WTC11 (cell line): ENCODE measurements at regions not wholly inside any gene's neighbourhood (a gene's known extent, or its start where the extent isn't known, plus 50 kb on each side); places are given as distances from the start of the nearest gene placed in this dataset.

Source experiments
- ATAC-seq: fragments of 200-7000 bp; cut with Tn5 transposase; 2 replicates; pipeline ENCODE4 v1.10.0; 2021; ENCODE audit warnings: mild to moderate bottlenecking, moderate library complexity
- CTCF ChIA-PET: fragments of 300-600 bp; sonication (Branson Sonifier 250); formaldehyde crosslinking; loops from one replicate; lab custom pipeline; 2021; ENCODE audit warnings: antibody characterized with exemption; lab: Charles Lee
- POLR2A ChIA-PET: fragments of 350-600 bp; sonication (Branson Sonifier 250); formaldehyde crosslinking; loops from one replicate; lab custom pipeline; 2021; ENCODE audit warnings: antibody characterized with exemption; lab: Charles Lee
- DNase-seq: peaks from one replicate; pipeline ENCODE4 v3.0.0; 2021; ENCODE audit warnings: low spot score
- H3K27ac Mint-ChIP-seq: 2 replicates; pipeline ENCODE4 v1.8.0; 2021; ENCODE audit warnings: mixed read lengths
- H3K27me3 Mint-ChIP-seq: 2 replicates; pipeline ENCODE4 v1.8.0; 2021; ENCODE audit warnings: low read depth, mild to moderate bottlenecking, moderate library complexity, mixed read lengths
- H3K36me3 Mint-ChIP-seq: 2 replicates; pipeline ENCODE4 v1.8.0; 2021; ENCODE audit warnings: mixed read lengths
- H3K4me1 Mint-ChIP-seq: 2 replicates; pipeline ENCODE4 v1.8.0; 2022; ENCODE audit warnings: mixed read lengths
- H3K4me3 Mint-ChIP-seq: 2 replicates; pipeline ENCODE4 v1.8.0; 2021; ENCODE audit warnings: mild to moderate bottlenecking, moderate library complexity, mixed read lengths
- H3K9me3 Mint-ChIP-seq: 2 replicates; pipeline ENCODE4 v1.8.0; 2021; ENCODE audit warnings: mixed read lengths
- CBFB ChIP-seq: sonication (generic); formaldehyde crosslinking; IDR thresholded peaks from 2 replicates; pipeline ENCODE4 v1.8.1; 2022; ENCODE audit warnings: mild to moderate bottlenecking, low read depth, missing genetic modification reagents
- CREB1 ChIP-seq: sonication (generic); formaldehyde crosslinking; IDR thresholded peaks from 2 replicates; pipeline ENCODE4 v1.8.0; 2023; ENCODE audit warnings: mild to moderate bottlenecking, missing genetic modification reagents
- ETV6 ChIP-seq: sonication (generic); formaldehyde crosslinking; IDR thresholded peaks from 2 replicates; pipeline ENCODE4 v1.8.1; 2022; ENCODE audit warnings: mild to moderate bottlenecking, missing genetic modification reagents
- GTF2I ChIP-seq: fragments of 250-450 bp; sonication (Bioruptor Pico); conservative IDR thresholded peaks from 2 replicates; pipeline ENCODE4 v1.4.0; 2021; ENCODE audit warnings: mild to moderate bottlenecking
- HMGA2 ChIP-seq: fragments of 250-450 bp; sonication (Bioruptor Pico); IDR thresholded peaks from 2 replicates; pipeline ENCODE4 v1.4.0; 2021; ENCODE audit warnings: mild to moderate bottlenecking, moderate library complexity
- JUN ChIP-seq: sonication (generic); formaldehyde crosslinking; IDR thresholded peaks from 2 replicates; pipeline ENCODE4 v1.8.0; 2023; ENCODE audit warnings: mild to moderate bottlenecking, missing genetic modification reagents
- MXD4 ChIP-seq: fragments of 250-450 bp; sonication (Bioruptor Pico); IDR thresholded peaks from 2 replicates; pipeline ENCODE4 v1.8.0; 2021; ENCODE audit warnings: mild to moderate bottlenecking, moderate library complexity, borderline replicate concordance
- NFE2L1 ChIP-seq: sonication (generic); formaldehyde crosslinking; IDR thresholded peaks from 2 replicates; pipeline ENCODE4 v1.8.1; 2023; ENCODE audit warnings: missing genetic modification reagents
- NFYB ChIP-seq: sonication (generic); formaldehyde crosslinking; conservative IDR thresholded peaks from 2 replicates; pipeline ENCODE4 v1.8.0; 2022; ENCODE audit warnings: low read depth, missing genetic modification reagents
- NR2C2 ChIP-seq: sonication (generic); formaldehyde crosslinking; IDR thresholded peaks from 2 replicates; pipeline ENCODE4 v1.8.0; 2022; ENCODE audit warnings: mild to moderate bottlenecking, missing genetic modification reagents
- RORB ChIP-seq: fragments of 250-450 bp; sonication (Bioruptor Pico); IDR thresholded peaks from 2 replicates; pipeline ENCODE4 v1.9.0; 2021; ENCODE audit warnings: mild to moderate bottlenecking
- ZNF232 ChIP-seq: sonication (generic); formaldehyde crosslinking; IDR thresholded peaks from 2 replicates; pipeline ENCODE4 v1.8.0; 2022; ENCODE audit warnings: mild to moderate bottlenecking, missing genetic modification reagents
- ZNF263 ChIP-seq: sonication (generic); formaldehyde crosslinking; IDR thresholded peaks from 2 replicates; pipeline ENCODE4 v1.8.1; 2022; ENCODE audit warnings: low read depth, mild to moderate bottlenecking, moderate library complexity, missing genetic modification reagents
- ZNF396 ChIP-seq: fragments of 250-450 bp; sonication (Bioruptor Pico); IDR thresholded peaks from 2 replicates; pipeline ENCODE4 v1.8.0; 2021; ENCODE audit warnings: mild to moderate bottlenecking, moderate library complexity, borderline replicate concordance
- ZNF423 ChIP-seq: fragments of 250-450 bp; sonication (Bioruptor Pico); IDR thresholded peaks from 2 replicates; pipeline ENCODE4 v2.1.2; 2022; ENCODE audit warnings: mild to moderate bottlenecking, moderate library complexity
- TF ChIP-seq, protein P1 (sequence below): sonication (generic); formaldehyde crosslinking; conservative IDR thresholded peaks from 2 replicates; pipeline ENCODE4 v1.8.1; 2023; ENCODE audit warnings: mild to moderate bottlenecking, low read depth, missing genetic modification reagents, moderate library complexity
- TF ChIP-seq, protein P2 (sequence below): sonication (generic); formaldehyde crosslinking; IDR thresholded peaks from 2 replicates; pipeline ENCODE4 v1.8.0; 2022; ENCODE audit warnings: mild to moderate bottlenecking, missing genetic modification reagents
- TF ChIP-seq, protein P3 (sequence below): fragments of 250-450 bp; sonication (Bioruptor Pico); conservative IDR thresholded peaks from 2 replicates; pipeline ENCODE4 v1.9.0; 2021; ENCODE audit warnings: mild to moderate bottlenecking
- TF ChIP-seq, protein P4 (sequence below): sonication (generic); formaldehyde crosslinking; IDR thresholded peaks from 2 replicates; pipeline ENCODE4 v1.8.0; 2022; ENCODE audit warnings: missing genetic modification reagents
- TF ChIP-seq, protein P5 (sequence below): sonication (generic); formaldehyde crosslinking; conservative IDR thresholded peaks from 2 replicates; pipeline ENCODE4 v1.8.1; 2022; ENCODE audit warnings: mild to moderate bottlenecking, missing genetic modification reagents
- TF ChIP-seq, protein P6 (sequence below): sonication (generic); formaldehyde crosslinking; IDR thresholded peaks from 2 replicates; pipeline ENCODE4 v1.8.1; 2023; ENCODE audit warnings: mild to moderate bottlenecking, missing genetic modification reagents

DNA sequence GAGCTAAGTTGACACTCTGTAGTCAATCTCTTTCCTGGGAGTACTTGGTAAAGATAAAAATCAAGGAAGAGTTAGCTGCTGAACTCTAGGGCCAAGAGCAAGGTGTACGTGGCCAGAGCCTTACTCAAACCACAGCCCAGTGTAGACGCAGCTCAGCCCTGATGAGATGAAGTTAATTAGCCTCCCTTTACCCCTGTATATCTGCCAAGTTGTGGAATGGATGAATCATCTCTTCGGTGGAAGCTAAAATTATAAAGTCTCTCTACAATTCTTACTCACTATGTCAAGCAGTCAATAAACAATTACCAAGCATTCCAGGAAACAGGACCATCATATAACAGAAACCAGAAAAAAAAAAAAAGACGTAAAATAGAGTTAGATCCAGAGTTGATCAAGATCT, 146.9 kb upstream of the UFM1 start (continued):
- TF ChIP-seq, protein P1, sequence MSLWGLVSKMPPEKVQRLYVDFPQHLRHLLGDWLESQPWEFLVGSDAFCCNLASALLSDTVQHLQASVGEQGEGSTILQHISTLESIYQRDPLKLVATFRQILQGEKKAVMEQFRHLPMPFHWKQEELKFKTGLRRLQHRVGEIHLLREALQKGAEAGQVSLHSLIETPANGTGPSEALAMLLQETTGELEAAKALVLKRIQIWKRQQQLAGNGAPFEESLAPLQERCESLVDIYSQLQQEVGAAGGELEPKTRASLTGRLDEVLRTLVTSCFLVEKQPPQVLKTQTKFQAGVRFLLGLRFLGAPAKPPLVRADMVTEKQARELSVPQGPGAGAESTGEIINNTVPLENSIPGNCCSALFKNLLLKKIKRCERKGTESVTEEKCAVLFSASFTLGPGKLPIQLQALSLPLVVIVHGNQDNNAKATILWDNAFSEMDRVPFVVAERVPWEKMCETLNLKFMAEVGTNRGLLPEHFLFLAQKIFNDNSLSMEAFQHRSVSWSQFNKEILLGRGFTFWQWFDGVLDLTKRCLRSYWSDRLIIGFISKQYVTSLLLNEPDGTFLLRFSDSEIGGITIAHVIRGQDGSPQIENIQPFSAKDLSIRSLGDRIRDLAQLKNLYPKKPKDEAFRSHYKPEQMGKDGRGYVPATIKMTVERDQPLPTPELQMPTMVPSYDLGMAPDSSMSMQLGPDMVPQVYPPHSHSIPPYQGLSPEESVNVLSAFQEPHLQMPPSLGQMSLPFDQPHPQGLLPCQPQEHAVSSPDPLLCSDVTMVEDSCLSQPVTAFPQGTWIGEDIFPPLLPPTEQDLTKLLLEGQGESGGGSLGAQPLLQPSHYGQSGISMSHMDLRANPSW (CRISPR knock-in tag), result no peak
- no peak for TF ChIP-seq CREB1 (CRISPR knock-in tag)
- TF ChIP-seq, all 79 proteins: peak for 0

DNA sequence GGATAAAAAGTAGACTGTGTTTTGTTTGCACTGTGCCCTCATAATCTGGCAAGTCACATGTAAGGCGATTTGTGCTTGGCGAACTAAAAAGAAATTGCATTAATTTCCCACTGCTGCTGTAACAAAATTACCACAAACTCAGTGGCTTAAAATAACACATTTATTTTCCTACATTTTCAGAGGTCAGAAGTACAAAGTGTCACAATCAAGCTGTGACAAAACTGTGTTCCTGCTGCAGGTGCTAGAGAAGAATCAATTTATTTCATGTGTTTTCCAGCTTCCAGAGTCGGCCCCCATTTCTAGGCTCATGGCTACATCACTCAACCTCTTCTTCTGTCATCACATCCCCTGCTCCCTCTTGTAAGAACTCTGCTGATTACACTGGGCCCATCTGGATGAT, 158.6 kb upstream of the UFM1 start:
- no peak for ATAC-seq
- Mint-ChIP-seq H3K36me3 (no peaks in the 10 kb centered on the region), H3K4me3 (no peak overlapping the region)
- TF ChIP-seq, protein P2, sequence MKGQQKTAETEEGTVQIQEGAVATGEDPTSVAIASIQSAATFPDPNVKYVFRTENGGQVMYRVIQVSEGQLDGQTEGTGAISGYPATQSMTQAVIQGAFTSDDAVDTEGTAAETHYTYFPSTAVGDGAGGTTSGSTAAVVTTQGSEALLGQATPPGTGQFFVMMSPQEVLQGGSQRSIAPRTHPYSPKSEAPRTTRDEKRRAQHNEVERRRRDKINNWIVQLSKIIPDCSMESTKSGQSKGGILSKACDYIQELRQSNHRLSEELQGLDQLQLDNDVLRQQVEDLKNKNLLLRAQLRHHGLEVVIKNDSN (CRISPR knock-in tag), result no peak
- TF ChIP-seq RORB (CRISPR knock-in tag) (no peak), NFE2L1 (no peak)
- TF ChIP-seq, protein P3, sequence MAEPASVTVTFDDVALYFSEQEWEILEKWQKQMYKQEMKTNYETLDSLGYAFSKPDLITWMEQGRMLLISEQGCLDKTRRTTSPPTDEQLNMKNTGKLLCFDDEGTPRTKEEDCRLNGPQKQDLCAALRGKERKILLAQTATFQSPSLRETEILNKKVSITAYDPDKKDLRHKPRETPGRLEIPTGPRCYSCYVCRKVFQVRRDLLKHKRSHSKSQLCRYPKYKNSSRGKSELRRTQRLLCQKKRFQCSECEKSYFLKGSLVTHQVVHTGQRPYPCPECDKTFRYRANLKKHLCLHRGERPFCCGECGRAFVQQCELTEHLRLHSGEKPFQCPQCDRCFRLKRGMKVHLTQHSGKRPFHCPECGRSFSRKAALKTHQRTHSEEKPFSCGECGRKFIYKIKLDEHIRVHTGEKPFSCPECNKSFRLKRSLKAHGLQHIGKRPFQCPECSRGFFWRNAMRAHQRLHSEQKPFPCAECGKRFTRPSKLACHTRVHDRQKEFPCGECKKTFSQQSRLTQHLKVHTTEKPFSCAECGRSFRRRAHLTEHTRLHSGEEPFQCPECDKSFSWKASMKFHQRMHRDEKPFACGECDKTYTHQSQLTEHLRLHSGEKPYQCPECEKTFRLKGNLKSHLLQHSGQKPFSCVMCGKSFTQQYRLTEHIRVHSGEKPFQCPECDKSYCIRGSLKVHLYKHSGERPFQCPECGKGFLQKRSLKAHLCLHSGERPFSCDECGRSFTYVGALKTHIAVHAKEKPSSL (CRISPR knock-in tag), result no peak
- TF ChIP-seq, all 79 proteins: peak for 0
- ChIA-PET POLR2A (no interaction called here), CTCF (no interaction called here)
- DNase-seq, result no peak
- no peaks in the 10 kb centered on the region for H3K9me3 Mint-ChIP-seq
- no peak overlapping the region for H3K27ac Mint-ChIP-seq
- peaks cover 13% of the 10 kb centered on the region for H3K4me1 Mint-ChIP-seq
- H3K27me3 Mint-ChIP-seq, result no peaks in the 10 kb centered on the region

DNA sequence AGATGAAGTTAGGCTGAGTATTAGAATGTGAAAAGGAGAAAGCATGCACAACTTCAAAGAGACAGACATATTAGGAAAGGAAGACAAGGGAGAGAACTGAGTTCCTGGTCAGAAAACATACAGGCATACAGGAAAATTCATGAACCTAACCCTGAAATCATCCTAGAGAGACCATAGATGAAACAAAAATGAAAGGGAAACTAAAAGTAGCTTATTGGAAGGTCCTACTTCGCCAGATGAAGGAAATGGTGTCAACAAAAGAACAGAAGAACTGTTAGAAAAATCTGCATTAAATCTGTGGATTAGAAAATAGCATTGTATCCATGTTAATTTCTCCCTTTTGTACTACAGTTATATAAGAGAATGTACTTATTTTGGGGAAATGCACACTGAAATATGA, 169.0 kb upstream of the UFM1 start:
- no peak for ATAC-seq
- Mint-ChIP-seq H3K36me3 (no peaks in the 10 kb centered on the region), H3K27ac (no peak overlapping the region), H3K4me3 (no peak overlapping the region), H3K27me3 (no peaks in the 10 kb centered on the region), H3K4me1 (peaks cover 25% of the 10 kb centered on the region), H3K9me3 (no peaks in the 10 kb centered on the region)
- CTCF ChIA-PET, result no interaction called here
- TF ChIP-seq NFYB (CRISPR knock-in tag), result no peak
- no peak for TF ChIP-seq ETV6 (CRISPR knock-in tag)
- TF ChIP-seq JUN (CRISPR knock-in tag), result no peak
- TF ChIP-seq ZNF232 (CRISPR knock-in tag), result no peak
- TF ChIP-seq CBFB (CRISPR knock-in tag), result no peak
- no peak for TF ChIP-seq NR2C2 (CRISPR knock-in tag)
- TF ChIP-seq, protein P4, sequence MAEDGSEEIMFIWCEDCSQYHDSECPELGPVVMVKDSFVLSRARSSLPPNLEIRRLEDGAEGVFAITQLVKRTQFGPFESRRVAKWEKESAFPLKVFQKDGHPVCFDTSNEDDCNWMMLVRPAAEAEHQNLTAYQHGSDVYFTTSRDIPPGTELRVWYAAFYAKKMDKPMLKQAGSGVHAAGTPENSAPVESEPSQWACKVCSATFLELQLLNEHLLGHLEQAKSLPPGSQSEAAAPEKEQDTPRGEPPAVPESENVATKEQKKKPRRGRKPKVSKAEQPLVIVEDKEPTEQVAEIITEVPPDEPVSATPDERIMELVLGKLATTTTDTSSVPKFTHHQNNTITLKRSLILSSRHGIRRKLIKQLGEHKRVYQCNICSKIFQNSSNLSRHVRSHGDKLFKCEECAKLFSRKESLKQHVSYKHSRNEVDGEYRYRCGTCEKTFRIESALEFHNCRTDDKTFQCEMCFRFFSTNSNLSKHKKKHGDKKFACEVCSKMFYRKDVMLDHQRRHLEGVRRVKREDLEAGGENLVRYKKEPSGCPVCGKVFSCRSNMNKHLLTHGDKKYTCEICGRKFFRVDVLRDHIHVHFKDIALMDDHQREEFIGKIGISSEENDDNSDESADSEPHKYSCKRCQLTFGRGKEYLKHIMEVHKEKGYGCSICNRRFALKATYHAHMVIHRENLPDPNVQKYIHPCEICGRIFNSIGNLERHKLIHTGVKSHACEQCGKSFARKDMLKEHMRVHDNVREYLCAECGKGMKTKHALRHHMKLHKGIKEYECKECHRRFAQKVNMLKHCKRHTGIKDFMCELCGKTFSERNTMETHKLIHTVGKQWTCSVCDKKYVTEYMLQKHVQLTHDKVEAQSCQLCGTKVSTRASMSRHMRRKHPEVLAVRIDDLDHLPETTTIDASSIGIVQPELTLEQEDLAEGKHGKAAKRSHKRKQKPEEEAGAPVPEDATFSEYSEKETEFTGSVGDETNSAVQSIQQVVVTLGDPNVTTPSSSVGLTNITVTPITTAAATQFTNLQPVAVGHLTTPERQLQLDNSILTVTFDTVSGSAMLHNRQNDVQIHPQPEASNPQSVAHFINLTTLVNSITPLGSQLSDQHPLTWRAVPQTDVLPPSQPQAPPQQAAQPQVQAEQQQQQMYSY, result no peak
- TF ChIP-seq, protein P5, sequence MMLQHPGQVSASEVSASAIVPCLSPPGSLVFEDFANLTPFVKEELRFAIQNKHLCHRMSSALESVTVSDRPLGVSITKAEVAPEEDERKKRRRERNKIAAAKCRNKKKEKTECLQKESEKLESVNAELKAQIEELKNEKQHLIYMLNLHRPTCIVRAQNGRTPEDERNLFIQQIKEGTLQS (CRISPR knock-in tag), result no peak
- TF ChIP-seq, protein P6, sequence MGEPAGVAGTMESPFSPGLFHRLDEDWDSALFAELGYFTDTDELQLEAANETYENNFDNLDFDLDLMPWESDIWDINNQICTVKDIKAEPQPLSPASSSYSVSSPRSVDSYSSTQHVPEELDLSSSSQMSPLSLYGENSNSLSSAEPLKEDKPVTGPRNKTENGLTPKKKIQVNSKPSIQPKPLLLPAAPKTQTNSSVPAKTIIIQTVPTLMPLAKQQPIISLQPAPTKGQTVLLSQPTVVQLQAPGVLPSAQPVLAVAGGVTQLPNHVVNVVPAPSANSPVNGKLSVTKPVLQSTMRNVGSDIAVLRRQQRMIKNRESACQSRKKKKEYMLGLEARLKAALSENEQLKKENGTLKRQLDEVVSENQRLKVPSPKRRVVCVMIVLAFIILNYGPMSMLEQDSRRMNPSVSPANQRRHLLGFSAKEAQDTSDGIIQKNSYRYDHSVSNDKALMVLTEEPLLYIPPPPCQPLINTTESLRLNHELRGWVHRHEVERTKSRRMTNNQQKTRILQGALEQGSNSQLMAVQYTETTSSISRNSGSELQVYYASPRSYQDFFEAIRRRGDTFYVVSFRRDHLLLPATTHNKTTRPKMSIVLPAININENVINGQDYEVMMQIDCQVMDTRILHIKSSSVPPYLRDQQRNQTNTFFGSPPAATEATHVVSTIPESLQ (CRISPR knock-in tag), result no peak
- no peak for TF ChIP-seq HMGA2 (CRISPR knock-in tag)
- TF ChIP-seq ZNF396 (CRISPR knock-in tag), result no peak
- no peak for TF ChIP-seq MXD4 (CRISPR knock-in tag)
- no peak for TF ChIP-seq ZNF263 (CRISPR knock-in tag)
- no peak for TF ChIP-seq ZNF423 (CRISPR knock-in tag)
- TF ChIP-seq GTF2I (CRISPR knock-in tag), result no peak
- DNase-seq, result no peak
- POLR2A ChIA-PET, result no interaction called here
